H1 (cell line): ENCODE measurements at regions not wholly inside any gene's neighbourhood (a gene's known extent, or its start where the extent isn't known, plus 50 kb on each side); places are given as distances from the start of the nearest gene placed in this dataset.

ENCODE experiments used
- TF ChIP-seq, protein P1 (sequence below): fragments of 300-600 bp; sonication (generic); IDR thresholded peaks from 2 replicates; pipeline ENCODE4 v1.7.1; 2012; ENCODE audit warnings: low read length, moderate library complexity, mild to moderate bottlenecking, inconsistent platforms; ENCODE audit not compliant: insufficient replicate concordance

DNA sequence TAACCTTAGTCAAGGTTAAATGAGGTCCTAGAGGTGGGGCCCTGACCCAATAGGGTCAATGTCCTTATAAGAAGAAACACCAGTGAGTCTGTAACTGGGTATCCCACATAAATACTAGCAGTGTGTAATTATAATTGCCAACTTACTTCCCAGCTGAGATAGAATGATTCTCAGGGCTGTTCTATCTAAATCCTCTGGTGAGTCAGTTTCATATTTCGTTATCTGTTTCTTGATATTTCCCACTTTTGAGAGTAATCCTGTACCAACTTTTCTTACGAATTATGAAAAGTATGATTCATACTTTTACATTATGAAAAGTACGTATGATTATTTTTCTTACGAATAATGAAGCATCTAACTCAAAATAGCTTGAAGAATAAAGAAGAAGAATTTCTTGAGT is 546.8 kb upstream of the NETO1 start (continued):
- TF ChIP-seq, protein P1, sequence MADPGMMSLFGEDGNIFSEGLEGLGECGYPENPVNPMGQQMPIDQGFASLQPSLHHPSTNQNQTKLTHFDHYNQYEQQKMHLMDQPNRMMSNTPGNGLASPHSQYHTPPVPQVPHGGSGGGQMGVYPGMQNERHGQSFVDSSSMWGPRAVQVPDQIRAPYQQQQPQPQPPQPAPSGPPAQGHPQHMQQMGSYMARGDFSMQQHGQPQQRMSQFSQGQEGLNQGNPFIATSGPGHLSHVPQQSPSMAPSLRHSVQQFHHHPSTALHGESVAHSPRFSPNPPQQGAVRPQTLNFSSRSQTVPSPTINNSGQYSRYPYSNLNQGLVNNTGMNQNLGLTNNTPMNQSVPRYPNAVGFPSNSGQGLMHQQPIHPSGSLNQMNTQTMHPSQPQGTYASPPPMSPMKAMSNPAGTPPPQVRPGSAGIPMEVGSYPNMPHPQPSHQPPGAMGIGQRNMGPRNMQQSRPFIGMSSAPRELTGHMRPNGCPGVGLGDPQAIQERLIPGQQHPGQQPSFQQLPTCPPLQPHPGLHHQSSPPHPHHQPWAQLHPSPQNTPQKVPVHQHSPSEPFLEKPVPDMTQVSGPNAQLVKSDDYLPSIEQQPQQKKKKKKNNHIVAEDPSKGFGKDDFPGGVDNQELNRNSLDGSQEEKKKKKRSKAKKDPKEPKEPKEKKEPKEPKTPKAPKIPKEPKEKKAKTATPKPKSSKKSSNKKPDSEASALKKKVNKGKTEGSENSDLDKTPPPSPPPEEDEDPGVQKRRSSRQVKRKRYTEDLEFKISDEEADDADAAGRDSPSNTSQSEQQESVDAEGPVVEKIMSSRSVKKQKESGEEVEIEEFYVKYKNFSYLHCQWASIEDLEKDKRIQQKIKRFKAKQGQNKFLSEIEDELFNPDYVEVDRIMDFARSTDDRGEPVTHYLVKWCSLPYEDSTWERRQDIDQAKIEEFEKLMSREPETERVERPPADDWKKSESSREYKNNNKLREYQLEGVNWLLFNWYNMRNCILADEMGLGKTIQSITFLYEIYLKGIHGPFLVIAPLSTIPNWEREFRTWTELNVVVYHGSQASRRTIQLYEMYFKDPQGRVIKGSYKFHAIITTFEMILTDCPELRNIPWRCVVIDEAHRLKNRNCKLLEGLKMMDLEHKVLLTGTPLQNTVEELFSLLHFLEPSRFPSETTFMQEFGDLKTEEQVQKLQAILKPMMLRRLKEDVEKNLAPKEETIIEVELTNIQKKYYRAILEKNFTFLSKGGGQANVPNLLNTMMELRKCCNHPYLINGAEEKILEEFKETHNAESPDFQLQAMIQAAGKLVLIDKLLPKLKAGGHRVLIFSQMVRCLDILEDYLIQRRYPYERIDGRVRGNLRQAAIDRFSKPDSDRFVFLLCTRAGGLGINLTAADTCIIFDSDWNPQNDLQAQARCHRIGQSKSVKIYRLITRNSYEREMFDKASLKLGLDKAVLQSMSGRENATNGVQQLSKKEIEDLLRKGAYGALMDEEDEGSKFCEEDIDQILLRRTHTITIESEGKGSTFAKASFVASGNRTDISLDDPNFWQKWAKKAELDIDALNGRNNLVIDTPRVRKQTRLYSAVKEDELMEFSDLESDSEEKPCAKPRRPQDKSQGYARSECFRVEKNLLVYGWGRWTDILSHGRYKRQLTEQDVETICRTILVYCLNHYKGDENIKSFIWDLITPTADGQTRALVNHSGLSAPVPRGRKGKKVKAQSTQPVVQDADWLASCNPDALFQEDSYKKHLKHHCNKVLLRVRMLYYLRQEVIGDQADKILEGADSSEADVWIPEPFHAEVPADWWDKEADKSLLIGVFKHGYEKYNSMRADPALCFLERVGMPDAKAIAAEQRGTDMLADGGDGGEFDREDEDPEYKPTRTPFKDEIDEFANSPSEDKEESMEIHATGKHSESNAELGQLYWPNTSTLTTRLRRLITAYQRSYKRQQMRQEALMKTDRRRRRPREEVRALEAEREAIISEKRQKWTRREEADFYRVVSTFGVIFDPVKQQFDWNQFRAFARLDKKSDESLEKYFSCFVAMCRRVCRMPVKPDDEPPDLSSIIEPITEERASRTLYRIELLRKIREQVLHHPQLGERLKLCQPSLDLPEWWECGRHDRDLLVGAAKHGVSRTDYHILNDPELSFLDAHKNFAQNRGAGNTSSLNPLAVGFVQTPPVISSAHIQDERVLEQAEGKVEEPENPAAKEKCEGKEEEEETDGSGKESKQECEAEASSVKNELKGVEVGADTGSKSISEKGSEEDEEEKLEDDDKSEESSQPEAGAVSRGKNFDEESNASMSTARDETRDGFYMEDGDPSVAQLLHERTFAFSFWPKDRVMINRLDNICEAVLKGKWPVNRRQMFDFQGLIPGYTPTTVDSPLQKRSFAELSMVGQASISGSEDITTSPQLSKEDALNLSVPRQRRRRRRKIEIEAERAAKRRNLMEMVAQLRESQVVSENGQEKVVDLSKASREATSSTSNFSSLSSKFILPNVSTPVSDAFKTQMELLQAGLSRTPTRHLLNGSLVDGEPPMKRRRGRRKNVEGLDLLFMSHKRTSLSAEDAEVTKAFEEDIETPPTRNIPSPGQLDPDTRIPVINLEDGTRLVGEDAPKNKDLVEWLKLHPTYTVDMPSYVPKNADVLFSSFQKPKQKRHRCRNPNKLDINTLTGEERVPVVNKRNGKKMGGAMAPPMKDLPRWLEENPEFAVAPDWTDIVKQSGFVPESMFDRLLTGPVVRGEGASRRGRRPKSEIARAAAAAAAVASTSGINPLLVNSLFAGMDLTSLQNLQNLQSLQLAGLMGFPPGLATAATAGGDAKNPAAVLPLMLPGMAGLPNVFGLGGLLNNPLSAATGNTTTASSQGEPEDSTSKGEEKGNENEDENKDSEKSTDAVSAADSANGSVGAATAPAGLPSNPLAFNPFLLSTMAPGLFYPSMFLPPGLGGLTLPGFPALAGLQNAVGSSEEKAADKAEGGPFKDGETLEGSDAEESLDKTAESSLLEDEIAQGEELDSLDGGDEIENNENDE: no peak
